HEK293 (cell line): ENCODE measurements at regions not wholly inside any gene's neighbourhood (a gene's known extent, or its start where the extent isn't known, plus 50 kb on each side); places are given as distances from the start of the nearest gene placed in this dataset.

ENCODE experiments used
- ZNF280D ChIP-seq: fragments of 450-650 bp; formaldehyde crosslinking; IDR thresholded peaks from 2 replicates; pipeline ENCODE4 v1.5.1; 2016; ENCODE audit warnings: missing biosample characterization, missing genetic modification characterization
- TF ChIP-seq, protein P1 (sequence below): fragments of 450-650 bp; formaldehyde crosslinking; IDR thresholded peaks from 2 replicates; pipeline ENCODE4 v1.5.1; 2017; ENCODE audit warnings: missing biosample characterization, mild to moderate bottlenecking, missing genetic modification characterization, moderate library complexity
- TF ChIP-seq, protein P2 (sequence below): fragments of 450-650 bp; formaldehyde crosslinking; IDR thresholded peaks from 2 replicates; pipeline ENCODE4 v1.5.1; 2016; ENCODE audit warnings: missing biosample characterization, missing genetic modification characterization, borderline replicate concordance
- TF ChIP-seq, protein P3 (sequence below): fragments of 450-650 bp; formaldehyde crosslinking; IDR thresholded peaks from 2 replicates; pipeline ENCODE4 v1.5.1; 2016; ENCODE audit warnings: missing biosample characterization, missing genetic modification characterization

DNA sequence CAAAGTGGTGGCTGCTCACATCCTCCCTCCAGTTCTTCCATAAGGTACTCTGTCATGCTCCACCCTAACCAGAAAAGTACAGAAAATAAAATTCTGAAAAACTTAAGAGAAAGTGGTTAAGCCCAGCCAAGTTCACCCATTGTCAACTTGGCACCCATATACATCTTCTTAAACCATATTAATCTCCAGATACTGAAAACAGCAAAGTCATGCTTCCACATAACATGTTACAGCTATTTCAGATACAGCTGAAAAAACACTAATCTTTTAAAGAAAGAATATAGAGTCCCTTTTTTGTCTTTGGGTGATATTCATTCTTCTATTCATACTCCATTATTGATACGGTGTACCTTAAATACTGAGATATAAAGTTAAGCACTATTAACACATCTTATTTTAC lies 577.8 kb downstream of the KCNT2 start:
- TF ChIP-seq, protein P1, sequence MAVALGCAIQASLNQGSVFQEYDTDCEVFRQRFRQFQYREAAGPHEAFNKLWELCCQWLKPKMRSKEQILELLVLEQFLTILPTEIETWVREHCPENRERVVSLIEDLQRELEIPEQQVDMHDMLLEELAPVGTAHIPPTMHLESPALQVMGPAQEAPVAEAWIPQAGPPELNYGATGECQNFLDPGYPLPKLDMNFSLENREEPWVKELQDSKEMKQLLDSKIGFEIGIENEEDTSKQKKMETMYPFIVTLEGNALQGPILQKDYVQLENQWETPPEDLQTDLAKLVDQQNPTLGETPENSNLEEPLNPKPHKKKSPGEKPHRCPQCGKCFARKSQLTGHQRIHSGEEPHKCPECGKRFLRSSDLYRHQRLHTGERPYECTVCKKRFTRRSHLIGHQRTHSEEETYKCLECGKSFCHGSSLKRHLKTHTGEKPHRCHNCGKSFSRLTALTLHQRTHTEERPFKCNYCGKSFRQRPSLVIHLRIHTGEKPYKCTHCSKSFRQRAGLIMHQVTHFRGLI = no peak
- TF ChIP-seq, protein P2, sequence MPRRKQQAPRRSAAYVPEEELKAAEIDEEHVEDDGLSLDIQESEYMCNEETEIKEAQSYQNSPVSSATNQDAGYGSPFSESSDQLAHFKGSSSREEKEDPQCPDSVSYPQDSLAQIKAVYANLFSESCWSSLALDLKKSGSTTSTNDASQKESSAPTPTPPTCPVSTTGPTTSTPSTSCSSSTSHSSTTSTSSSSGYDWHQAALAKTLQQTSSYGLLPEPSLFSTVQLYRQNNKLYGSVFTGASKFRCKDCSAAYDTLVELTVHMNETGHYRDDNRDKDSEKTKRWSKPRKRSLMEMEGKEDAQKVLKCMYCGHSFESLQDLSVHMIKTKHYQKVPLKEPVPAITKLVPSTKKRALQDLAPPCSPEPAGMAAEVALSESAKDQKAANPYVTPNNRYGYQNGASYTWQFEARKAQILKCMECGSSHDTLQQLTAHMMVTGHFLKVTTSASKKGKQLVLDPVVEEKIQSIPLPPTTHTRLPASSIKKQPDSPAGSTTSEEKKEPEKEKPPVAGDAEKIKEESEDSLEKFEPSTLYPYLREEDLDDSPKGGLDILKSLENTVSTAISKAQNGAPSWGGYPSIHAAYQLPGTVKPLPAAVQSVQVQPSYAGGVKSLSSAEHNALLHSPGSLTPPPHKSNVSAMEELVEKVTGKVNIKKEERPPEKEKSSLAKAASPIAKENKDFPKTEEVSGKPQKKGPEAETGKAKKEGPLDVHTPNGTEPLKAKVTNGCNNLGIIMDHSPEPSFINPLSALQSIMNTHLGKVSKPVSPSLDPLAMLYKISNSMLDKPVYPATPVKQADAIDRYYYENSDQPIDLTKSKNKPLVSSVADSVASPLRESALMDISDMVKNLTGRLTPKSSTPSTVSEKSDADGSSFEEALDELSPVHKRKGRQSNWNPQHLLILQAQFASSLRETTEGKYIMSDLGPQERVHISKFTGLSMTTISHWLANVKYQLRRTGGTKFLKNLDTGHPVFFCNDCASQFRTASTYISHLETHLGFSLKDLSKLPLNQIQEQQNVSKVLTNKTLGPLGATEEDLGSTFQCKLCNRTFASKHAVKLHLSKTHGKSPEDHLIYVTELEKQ = no peak
- TF ChIP-seq, protein P3, sequence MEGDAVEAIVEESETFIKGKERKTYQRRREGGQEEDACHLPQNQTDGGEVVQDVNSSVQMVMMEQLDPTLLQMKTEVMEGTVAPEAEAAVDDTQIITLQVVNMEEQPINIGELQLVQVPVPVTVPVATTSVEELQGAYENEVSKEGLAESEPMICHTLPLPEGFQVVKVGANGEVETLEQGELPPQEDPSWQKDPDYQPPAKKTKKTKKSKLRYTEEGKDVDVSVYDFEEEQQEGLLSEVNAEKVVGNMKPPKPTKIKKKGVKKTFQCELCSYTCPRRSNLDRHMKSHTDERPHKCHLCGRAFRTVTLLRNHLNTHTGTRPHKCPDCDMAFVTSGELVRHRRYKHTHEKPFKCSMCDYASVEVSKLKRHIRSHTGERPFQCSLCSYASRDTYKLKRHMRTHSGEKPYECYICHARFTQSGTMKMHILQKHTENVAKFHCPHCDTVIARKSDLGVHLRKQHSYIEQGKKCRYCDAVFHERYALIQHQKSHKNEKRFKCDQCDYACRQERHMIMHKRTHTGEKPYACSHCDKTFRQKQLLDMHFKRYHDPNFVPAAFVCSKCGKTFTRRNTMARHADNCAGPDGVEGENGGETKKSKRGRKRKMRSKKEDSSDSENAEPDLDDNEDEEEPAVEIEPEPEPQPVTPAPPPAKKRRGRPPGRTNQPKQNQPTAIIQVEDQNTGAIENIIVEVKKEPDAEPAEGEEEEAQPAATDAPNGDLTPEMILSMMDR (tag by site-specific recombination) = no peak
- no peak for TF ChIP-seq ZNF280D (tag by site-specific recombination)
